ENCODE measurements at regions not wholly inside any gene's neighbourhood (a gene's known extent, or its start where the extent isn't known, plus 50 kb on each side); places are given as distances from the start of the nearest gene placed in this dataset.

DNA sequence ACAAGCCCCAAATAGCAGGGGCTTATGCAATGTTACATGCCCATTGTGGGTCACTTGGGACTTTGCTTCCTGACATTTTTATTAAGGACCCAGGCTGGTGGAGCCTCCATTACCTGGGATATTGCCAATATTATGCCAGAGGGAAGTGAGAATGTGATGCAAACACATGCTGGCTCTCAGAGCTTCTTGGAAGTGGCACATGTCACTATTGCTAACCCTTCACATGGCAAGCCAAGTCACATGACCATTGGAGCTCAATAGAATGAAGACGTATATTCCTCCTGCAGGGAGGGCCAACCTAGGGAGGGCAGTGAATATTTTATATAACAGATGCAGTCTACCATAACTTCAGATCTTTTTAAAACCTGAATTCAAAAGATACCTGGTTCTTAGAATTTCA lies 140.7 kb upstream of the ZFP64 start:
- ChIA-PET CTCF (no interaction called here), POLR2A (ENCODE audit: unreplicated experiment) (no interaction called here)
- intact Hi-C loops (cut with micrococcal nuclease; ENCODE audit: unreplicated experiment): no loop called here
- no peaks in the 10 kb centered on the region for H3F3A ChIP-seq (ENCODE audit: insufficient read depth, low read depth)
- H3K27ac ChIP-seq: no peak overlapping the region
- H3K27me3 ChIP-seq (ENCODE audit: insufficient read depth, low read depth): peaks cover 80% of the 10 kb centered on the region
- no peaks in the 10 kb centered on the region for H3K9me3 ChIP-seq (ENCODE audit: insufficient read depth, low read depth)
- no peak overlapping the region for H3K4me2 ChIP-seq
- no peak overlapping the region for H3K4me3 ChIP-seq
- TF ChIP-seq, protein P1, sequence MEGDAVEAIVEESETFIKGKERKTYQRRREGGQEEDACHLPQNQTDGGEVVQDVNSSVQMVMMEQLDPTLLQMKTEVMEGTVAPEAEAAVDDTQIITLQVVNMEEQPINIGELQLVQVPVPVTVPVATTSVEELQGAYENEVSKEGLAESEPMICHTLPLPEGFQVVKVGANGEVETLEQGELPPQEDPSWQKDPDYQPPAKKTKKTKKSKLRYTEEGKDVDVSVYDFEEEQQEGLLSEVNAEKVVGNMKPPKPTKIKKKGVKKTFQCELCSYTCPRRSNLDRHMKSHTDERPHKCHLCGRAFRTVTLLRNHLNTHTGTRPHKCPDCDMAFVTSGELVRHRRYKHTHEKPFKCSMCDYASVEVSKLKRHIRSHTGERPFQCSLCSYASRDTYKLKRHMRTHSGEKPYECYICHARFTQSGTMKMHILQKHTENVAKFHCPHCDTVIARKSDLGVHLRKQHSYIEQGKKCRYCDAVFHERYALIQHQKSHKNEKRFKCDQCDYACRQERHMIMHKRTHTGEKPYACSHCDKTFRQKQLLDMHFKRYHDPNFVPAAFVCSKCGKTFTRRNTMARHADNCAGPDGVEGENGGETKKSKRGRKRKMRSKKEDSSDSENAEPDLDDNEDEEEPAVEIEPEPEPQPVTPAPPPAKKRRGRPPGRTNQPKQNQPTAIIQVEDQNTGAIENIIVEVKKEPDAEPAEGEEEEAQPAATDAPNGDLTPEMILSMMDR (conservative IDR thresholded peaks at IDR 0.05): no peak
- no peak for TF ChIP-seq EZH2 (IDR thresholded peaks at IDR 0.05; ENCODE audit: low read depth)
- no peak for DNase-seq
- H2AFZ ChIP-seq: no peak overlapping the region
- H3K9me2 ChIP-seq (ENCODE audit: insufficient read depth): no peaks in the 10 kb centered on the region
- H3K36me3 ChIP-seq (ENCODE audit: low read depth): no peaks in the 10 kb centered on the region
- no peaks in the 10 kb centered on the region for H4K20me1 ChIP-seq (ENCODE audit: insufficient read depth)
- BruUV-seq (replicated peaks): no TSS peak
- H3K4me1 ChIP-seq (replicated peaks; ENCODE audit: insufficient read depth): no peaks in the 10 kb centered on the region
- no peaks in the 10 kb centered on the region for H3K79me2 ChIP-seq (ENCODE audit: low read depth)

DNA sequence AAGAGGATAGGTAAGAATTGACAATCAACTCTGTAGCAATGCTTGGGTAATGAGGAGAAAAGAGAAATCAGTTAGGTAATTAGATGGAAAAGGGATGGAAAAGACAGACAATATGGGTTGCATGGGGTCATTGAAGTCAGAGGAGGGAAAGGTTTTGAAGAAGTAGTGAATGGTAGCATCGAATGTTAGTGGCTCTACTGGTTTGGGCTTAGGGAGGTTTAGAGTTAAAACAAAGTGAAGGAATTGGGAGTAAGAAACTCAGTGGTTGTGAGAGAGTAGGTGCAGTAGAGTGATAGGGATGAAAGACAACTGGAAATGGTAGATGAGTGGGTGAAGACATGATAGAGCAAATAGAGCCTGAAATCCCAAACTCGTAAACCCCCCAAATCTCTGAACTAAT lies 140.1 kb upstream of the ZFP64 start:
- no peaks in the 10 kb centered on the region for H3F3A ChIP-seq (ENCODE audit: insufficient read depth, low read depth)
- no peaks in the 10 kb centered on the region for H3K36me3 ChIP-seq (ENCODE audit: low read depth)
- ChIA-PET CTCF (no interaction called here), POLR2A (ENCODE audit: unreplicated experiment) (no interaction called here)
- BruUV-seq (replicated peaks): no TSS peak
- H3K27me3 ChIP-seq (ENCODE audit: insufficient read depth, low read depth): peaks cover 80% of the 10 kb centered on the region
- no peak overlapping the region for H2AFZ ChIP-seq
- no peaks in the 10 kb centered on the region for H3K9me3 ChIP-seq (ENCODE audit: insufficient read depth, low read depth)
- no peak for TF ChIP-seq EZH2 (IDR thresholded peaks at IDR 0.05; ENCODE audit: low read depth)
- TF ChIP-seq, protein P1 (conservative IDR thresholded peaks at IDR 0.05): no peak
- no peak for DNase-seq
- intact Hi-C loops (cut with micrococcal nuclease; ENCODE audit: unreplicated experiment): no loop called here
- H3K4me1 ChIP-seq (replicated peaks; ENCODE audit: insufficient read depth): no peaks in the 10 kb centered on the region
- no peak overlapping the region for H3K4me3 ChIP-seq
- H3K79me2 ChIP-seq (ENCODE audit: low read depth): no peaks in the 10 kb centered on the region
- no peaks in the 10 kb centered on the region for H4K20me1 ChIP-seq (ENCODE audit: insufficient read depth)
- H3K27ac ChIP-seq: no peak overlapping the region
- H3K4me2 ChIP-seq: no peak overlapping the region
- H3K9me2 ChIP-seq (ENCODE audit: insufficient read depth): no peaks in the 10 kb centered on the region

GRCh38 chr20:52321396-52321795 lies 129.8 kb upstream of the ZFP64 start:
- no peaks in the 10 kb centered on the region for H3F3A ChIP-seq (ENCODE audit: insufficient read depth, low read depth)
- TF ChIP-seq, protein P1 (conservative IDR thresholded peaks at IDR 0.05): no peak
- no peak for TF ChIP-seq EZH2 (IDR thresholded peaks at IDR 0.05; ENCODE audit: low read depth)

More at GRCh38 chr20:52321396-52321795, 129.8 kb upstream of the ZFP64 start:
- no peak overlapping the region for H3K4me2 ChIP-seq
- H3K27ac ChIP-seq: no peak overlapping the region
- no peaks in the 10 kb centered on the region for H3K36me3 ChIP-seq (ENCODE audit: low read depth)
- BruUV-seq (replicated peaks): no TSS peak
- H3K4me3 ChIP-seq: no peak overlapping the region
- intact Hi-C loops (cut with micrococcal nuclease; ENCODE audit: unreplicated experiment): no loop called here
- ChIA-PET POLR2A (ENCODE audit: unreplicated experiment) (no interaction called here), CTCF (no interaction called here)
- no peaks in the 10 kb centered on the region for H4K20me1 ChIP-seq (ENCODE audit: insufficient read depth)
- H3K79me2 ChIP-seq (ENCODE audit: low read depth): no peaks in the 10 kb centered on the region
- H3K4me1 ChIP-seq (replicated peaks; ENCODE audit: insufficient read depth): no peaks in the 10 kb centered on the region
- no peak for DNase-seq
- peaks cover 93% of the 10 kb centered on the region for H3K27me3 ChIP-seq (ENCODE audit: insufficient read depth, low read depth)
- H3K9me2 ChIP-seq (ENCODE audit: insufficient read depth): no peaks in the 10 kb centered on the region; the same call in 1 of the 2 replicates
- H3K9me3 ChIP-seq (ENCODE audit: insufficient read depth, low read depth): no peaks in the 10 kb centered on the region
- no peak overlapping the region for H2AFZ ChIP-seq

Data from PC-9 (cell line).